Panc1 (cell line): ENCODE measurements at regions not wholly inside any gene's neighbourhood (a gene's known extent, or its start where the extent isn't known, plus 50 kb on each side); places are given as distances from the start of the nearest gene placed in this dataset.

Experiments used
- POLR2AphosphoS5 ChIP-seq: IDR thresholded peaks from 2 replicates; pipeline ENCODE4 v1.6.1; 2012; ENCODE audit warnings: mild to moderate bottlenecking, low read depth, low read length, moderate library complexity
- TF ChIP-seq, protein P1 (sequence below): fragments of 450-650 bp; IDR thresholded peaks from 2 replicates; pipeline ENCODE4 v1.5.1; 2017; ENCODE audit warnings: mild to moderate bottlenecking
- TF ChIP-seq, protein P2 (sequence below), 2 experiments: IDR thresholded peaks; 2 replicates each; pipeline ENCODE4 v1.6.1; 2011 to 2012; ENCODE audit warnings: low read depth in 2 of 2, control low read depth in 1 of 2, low read length in 1 of 2, mild to moderate bottlenecking in 1 of 2, moderate library complexity in 1 of 2; ENCODE audit not compliant: insufficient read depth in 1 of 2

GRCh38 chr6:106735828-106736227 is 106.5 kb downstream of the QRSL1 start:
- TF ChIP-seq, protein P1, sequence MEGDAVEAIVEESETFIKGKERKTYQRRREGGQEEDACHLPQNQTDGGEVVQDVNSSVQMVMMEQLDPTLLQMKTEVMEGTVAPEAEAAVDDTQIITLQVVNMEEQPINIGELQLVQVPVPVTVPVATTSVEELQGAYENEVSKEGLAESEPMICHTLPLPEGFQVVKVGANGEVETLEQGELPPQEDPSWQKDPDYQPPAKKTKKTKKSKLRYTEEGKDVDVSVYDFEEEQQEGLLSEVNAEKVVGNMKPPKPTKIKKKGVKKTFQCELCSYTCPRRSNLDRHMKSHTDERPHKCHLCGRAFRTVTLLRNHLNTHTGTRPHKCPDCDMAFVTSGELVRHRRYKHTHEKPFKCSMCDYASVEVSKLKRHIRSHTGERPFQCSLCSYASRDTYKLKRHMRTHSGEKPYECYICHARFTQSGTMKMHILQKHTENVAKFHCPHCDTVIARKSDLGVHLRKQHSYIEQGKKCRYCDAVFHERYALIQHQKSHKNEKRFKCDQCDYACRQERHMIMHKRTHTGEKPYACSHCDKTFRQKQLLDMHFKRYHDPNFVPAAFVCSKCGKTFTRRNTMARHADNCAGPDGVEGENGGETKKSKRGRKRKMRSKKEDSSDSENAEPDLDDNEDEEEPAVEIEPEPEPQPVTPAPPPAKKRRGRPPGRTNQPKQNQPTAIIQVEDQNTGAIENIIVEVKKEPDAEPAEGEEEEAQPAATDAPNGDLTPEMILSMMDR = no peak
- TF ChIP-seq, protein P2, sequence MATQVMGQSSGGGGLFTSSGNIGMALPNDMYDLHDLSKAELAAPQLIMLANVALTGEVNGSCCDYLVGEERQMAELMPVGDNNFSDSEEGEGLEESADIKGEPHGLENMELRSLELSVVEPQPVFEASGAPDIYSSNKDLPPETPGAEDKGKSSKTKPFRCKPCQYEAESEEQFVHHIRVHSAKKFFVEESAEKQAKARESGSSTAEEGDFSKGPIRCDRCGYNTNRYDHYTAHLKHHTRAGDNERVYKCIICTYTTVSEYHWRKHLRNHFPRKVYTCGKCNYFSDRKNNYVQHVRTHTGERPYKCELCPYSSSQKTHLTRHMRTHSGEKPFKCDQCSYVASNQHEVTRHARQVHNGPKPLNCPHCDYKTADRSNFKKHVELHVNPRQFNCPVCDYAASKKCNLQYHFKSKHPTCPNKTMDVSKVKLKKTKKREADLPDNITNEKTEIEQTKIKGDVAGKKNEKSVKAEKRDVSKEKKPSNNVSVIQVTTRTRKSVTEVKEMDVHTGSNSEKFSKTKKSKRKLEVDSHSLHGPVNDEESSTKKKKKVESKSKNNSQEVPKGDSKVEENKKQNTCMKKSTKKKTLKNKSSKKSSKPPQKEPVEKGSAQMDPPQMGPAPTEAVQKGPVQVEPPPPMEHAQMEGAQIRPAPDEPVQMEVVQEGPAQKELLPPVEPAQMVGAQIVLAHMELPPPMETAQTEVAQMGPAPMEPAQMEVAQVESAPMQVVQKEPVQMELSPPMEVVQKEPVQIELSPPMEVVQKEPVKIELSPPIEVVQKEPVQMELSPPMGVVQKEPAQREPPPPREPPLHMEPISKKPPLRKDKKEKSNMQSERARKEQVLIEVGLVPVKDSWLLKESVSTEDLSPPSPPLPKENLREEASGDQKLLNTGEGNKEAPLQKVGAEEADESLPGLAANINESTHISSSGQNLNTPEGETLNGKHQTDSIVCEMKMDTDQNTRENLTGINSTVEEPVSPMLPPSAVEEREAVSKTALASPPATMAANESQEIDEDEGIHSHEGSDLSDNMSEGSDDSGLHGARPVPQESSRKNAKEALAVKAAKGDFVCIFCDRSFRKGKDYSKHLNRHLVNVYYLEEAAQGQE (IDR thresholded peaks at IDR 0.05; ENCODE audit: insufficient read depth in 1 of 2, low read depth in 2 of 2, low read length in 1 of 2) = no peak
- TF ChIP-seq POLR2AphosphoS5 = no peak
